H9 (cell line): ENCODE measurements at regions not wholly inside any gene's neighbourhood (a gene's known extent, or its start where the extent isn't known, plus 50 kb on each side); places are given as distances from the start of the nearest gene placed in this dataset.

ENCODE experiments used
- DNase-seq: peaks from one replicate; pipeline ENCODE4 v3.0.0-alpha.2; 2017
- H2AFZ ChIP-seq: one replicate; pipeline ENCODE4 v1.6.1; 2013; ENCODE audit warnings: mild to moderate bottlenecking, low read length, control low read depth, moderate library complexity
- H2AK5ac ChIP-seq: 2 replicates; pipeline ENCODE4 v1.6.1; 2013; ENCODE audit warnings: low read length, control low read depth, mixed read lengths; ENCODE audit not compliant: insufficient read length
- H2BK120ac ChIP-seq: one replicate; pipeline ENCODE4 v1.6.1; 2013; ENCODE audit warnings: low read depth, mild to moderate bottlenecking, low read length, control low read depth, inconsistent platforms; ENCODE audit not compliant: poor library complexity, severe bottlenecking
- H2BK12ac ChIP-seq: 2 replicates; pipeline ENCODE4 v1.6.1; 2013; ENCODE audit warnings: low read length, control low read depth, mixed read lengths, low read depth; ENCODE audit not compliant: insufficient read length
- H2BK15ac ChIP-seq: 2 replicates; pipeline ENCODE4 v1.6.1; 2013; ENCODE audit warnings: low read depth, low read length, control low read depth
- H2BK20ac ChIP-seq: one replicate; pipeline ENCODE4 v1.6.1; 2013; ENCODE audit warnings: low read depth, mild to moderate bottlenecking, low read length, control low read depth, inconsistent platforms; ENCODE audit not compliant: poor library complexity, severe bottlenecking
- H2BK5ac ChIP-seq: 2 replicates; pipeline ENCODE4 v1.6.1; 2013; ENCODE audit warnings: low read length, control low read depth, mixed read lengths; ENCODE audit not compliant: insufficient read length
- H3K14ac ChIP-seq: 2 replicates; pipeline ENCODE4 v1.6.1; 2013; ENCODE audit warnings: low read length, control low read depth; ENCODE audit not compliant: insufficient read depth
- H3K18ac ChIP-seq: 2 replicates; pipeline ENCODE4 v1.6.1; 2013; ENCODE audit warnings: low read depth, mild to moderate bottlenecking, mixed read lengths, low read length, control low read depth; ENCODE audit not compliant: insufficient read length
- H3K23ac ChIP-seq: 2 replicates; pipeline ENCODE4 v1.6.1; 2013; ENCODE audit warnings: low read length, control low read depth, mixed read lengths, low read depth; ENCODE audit not compliant: insufficient read length
- H3K23me2 ChIP-seq: 2 replicates; pipeline ENCODE4 v1.6.1; 2013; ENCODE audit warnings: low read depth, mild to moderate bottlenecking, mixed read lengths, low read length, control low read depth; ENCODE audit not compliant: insufficient read length, poor library complexity, severe bottlenecking
- H3K27ac ChIP-seq: 2 replicates; pipeline ENCODE4 v1.5.1; 2013; ENCODE audit warnings: low read length, control low read depth, mixed read lengths, low read depth; ENCODE audit not compliant: insufficient read length
- H3K27me3 ChIP-seq: 2 replicates; pipeline ENCODE4 v1.6.1; 2013; ENCODE audit warnings: low read length, control low read depth, inconsistent platforms; ENCODE audit not compliant: insufficient read depth
- H3K4ac ChIP-seq: 2 replicates; pipeline ENCODE4 v1.6.1; 2013; ENCODE audit warnings: low read depth, mild to moderate bottlenecking, control low read depth, inconsistent platforms, low read length, moderate library complexity
- H3K4me1 ChIP-seq: 2 replicates; pipeline ENCODE4 v1.6.1; 2013; ENCODE audit warnings: low read length, control low read depth, inconsistent platforms; ENCODE audit not compliant: insufficient read depth
- H3K4me2 ChIP-seq: 2 replicates; pipeline ENCODE4 v1.6.1; 2013; ENCODE audit warnings: low read length, control low read depth, mixed read lengths; ENCODE audit not compliant: insufficient read length, insufficient read depth
- H3K56ac ChIP-seq: 2 replicates; pipeline ENCODE4 v1.6.1; 2013; ENCODE audit warnings: low read depth, mild to moderate bottlenecking, mixed read lengths, low read length, control low read depth; ENCODE audit not compliant: insufficient read length
- H3K79me1 ChIP-seq: 2 replicates; pipeline ENCODE4 v1.6.1; 2013; ENCODE audit warnings: low read depth, mild to moderate bottlenecking, moderate library complexity, low read length, control low read depth, inconsistent platforms; ENCODE audit not compliant: insufficient read depth, poor library complexity, severe bottlenecking
- H3K79me2 ChIP-seq: 2 replicates; pipeline ENCODE4 v1.6.1; 2013; ENCODE audit warnings: low read length, control low read depth, inconsistent platforms; ENCODE audit not compliant: insufficient read depth
- H3K9ac ChIP-seq: 2 replicates; pipeline ENCODE4 v1.6.1; 2013; ENCODE audit warnings: low read length, control low read depth, mixed read lengths; ENCODE audit not compliant: insufficient read length; ENCODE audit errors: extremely low read depth
- H3K9me3 ChIP-seq: one replicate; pipeline ENCODE4 v1.6.1; 2013; ENCODE audit warnings: low read depth, low read length, inconsistent platforms; ENCODE audit not compliant: control insufficient read depth
- H3T11ph ChIP-seq: one replicate; pipeline ENCODE4 v1.6.1; 2013; ENCODE audit warnings: mild to moderate bottlenecking, low read length, control low read depth, inconsistent platforms
- H4K20me1 ChIP-seq: one replicate; pipeline ENCODE4 v1.6.1; 2013; ENCODE audit not compliant: control insufficient read depth, insufficient read length, insufficient read depth
- H4K5ac ChIP-seq: 2 replicates; pipeline ENCODE4 v1.6.1; 2013; ENCODE audit warnings: low read depth, mild to moderate bottlenecking, mixed read lengths, low read length, control low read depth; ENCODE audit not compliant: insufficient read length
- H4K8ac ChIP-seq: replicated peaks from 2 replicates; pipeline ENCODE4 v1.6.1; 2013; ENCODE audit warnings: low read length, control low read depth, mixed read lengths, low read depth; ENCODE audit not compliant: insufficient read length
- H4K91ac ChIP-seq: 2 replicates; pipeline ENCODE4 v1.6.1; 2013; ENCODE audit warnings: low read depth, mild to moderate bottlenecking, moderate library complexity, mixed read lengths, low read length, control low read depth; ENCODE audit not compliant: insufficient read length
- H3K27ac Mint-ChIP-seq, 3 experiments: 2 replicates in 2 of 3; 3 replicates in 1 of 3; pipeline ENCODE4 v1.8.0; 2020 to 2021; ENCODE audit warnings: mixed read lengths in 3 of 3, mild to moderate bottlenecking in 1 of 3, moderate library complexity in 1 of 3
- H3K27me3 Mint-ChIP-seq: 2 replicates; pipeline ENCODE4 v1.8.0; 2021; ENCODE audit warnings: low read depth, mild to moderate bottlenecking, moderate library complexity, mixed read lengths
- H3K36me3 Mint-ChIP-seq, 3 experiments: 2 replicates in 2 of 3; 3 replicates in 1 of 3; pipeline ENCODE4 v1.8.0; 2020 to 2021; ENCODE audit warnings: low read depth in 3 of 3, mixed read lengths in 3 of 3; ENCODE audit not compliant: insufficient read depth in 1 of 3
- H3K4me1 Mint-ChIP-seq, 2 experiments: 2 replicates each; pipeline ENCODE4 v1.8.0; 2020; ENCODE audit warnings: mixed read lengths in 2 of 2
- H3K4me3 Mint-ChIP-seq, 2 experiments: 2 replicates in 1 of 2; 3 replicates in 1 of 2; pipeline ENCODE4 v1.8.0; 2020 to 2021; ENCODE audit warnings: mild to moderate bottlenecking in 2 of 2, mixed read lengths in 2 of 2, moderate library complexity in 1 of 2
- H3K9me3 Mint-ChIP-seq, 2 experiments: 2 replicates in 1 of 2; 3 replicates in 1 of 2; pipeline ENCODE4 v1.8.0; 2020; ENCODE audit warnings: mild to moderate bottlenecking in 2 of 2, mixed read lengths in 2 of 2, moderate library complexity in 1 of 2
- WGBS: extraction: QIAGEN DNeasy Blood & Tissue Kit; methylation state at CpG from one replicate; pipeline ENCODE4 v1.1.7; 2013; ENCODE audit warnings: missing lambda C conversion rate, low lambda C conversion rate, mixed read lengths; ENCODE audit not compliant: insufficient read length; ENCODE audit errors: extremely low coverage; 5-methylcytosine and 5-hydroxymethylcytosine counted together
- TF ChIP-seq, protein P1 (sequence below): fragments of 200-600 bp; sonication (generic); conservative IDR thresholded peaks from 3 replicates; pipeline ENCODE4 v1.8.0; 2021; ENCODE audit warnings: antibody characterized with exemption, mild to moderate bottlenecking

DNA sequence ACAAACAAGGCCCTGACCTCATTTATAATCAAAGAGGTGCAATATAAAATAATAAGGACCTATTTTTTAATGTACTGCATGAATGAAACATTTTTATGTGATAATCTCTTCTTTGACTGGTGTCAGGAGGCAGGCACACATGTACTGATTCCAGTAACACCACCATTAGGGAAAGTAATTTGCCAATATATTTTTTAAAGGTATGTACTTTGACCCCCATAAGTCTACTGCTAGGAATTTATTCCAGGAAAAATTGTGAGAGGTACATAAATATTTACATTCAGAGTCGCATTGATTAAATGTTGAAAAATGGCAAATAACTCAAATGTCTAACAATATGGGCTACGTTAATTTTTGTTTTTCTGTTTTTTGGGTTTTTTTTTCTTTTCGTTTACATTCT is 325.4 kb upstream of the PRDM1 start:
- WGBS, result no CpG with 5 or more reads among the region's 3 CpGs
- no peak overlapping the region for H2BK15ac ChIP-seq
- H3K4me1 Mint-ChIP-seq, result peaks cover 3 to 7% of the 10 kb centered on the region in 2 experiments; a peak in 1 of 4 replicates
- TF ChIP-seq, protein P1, sequence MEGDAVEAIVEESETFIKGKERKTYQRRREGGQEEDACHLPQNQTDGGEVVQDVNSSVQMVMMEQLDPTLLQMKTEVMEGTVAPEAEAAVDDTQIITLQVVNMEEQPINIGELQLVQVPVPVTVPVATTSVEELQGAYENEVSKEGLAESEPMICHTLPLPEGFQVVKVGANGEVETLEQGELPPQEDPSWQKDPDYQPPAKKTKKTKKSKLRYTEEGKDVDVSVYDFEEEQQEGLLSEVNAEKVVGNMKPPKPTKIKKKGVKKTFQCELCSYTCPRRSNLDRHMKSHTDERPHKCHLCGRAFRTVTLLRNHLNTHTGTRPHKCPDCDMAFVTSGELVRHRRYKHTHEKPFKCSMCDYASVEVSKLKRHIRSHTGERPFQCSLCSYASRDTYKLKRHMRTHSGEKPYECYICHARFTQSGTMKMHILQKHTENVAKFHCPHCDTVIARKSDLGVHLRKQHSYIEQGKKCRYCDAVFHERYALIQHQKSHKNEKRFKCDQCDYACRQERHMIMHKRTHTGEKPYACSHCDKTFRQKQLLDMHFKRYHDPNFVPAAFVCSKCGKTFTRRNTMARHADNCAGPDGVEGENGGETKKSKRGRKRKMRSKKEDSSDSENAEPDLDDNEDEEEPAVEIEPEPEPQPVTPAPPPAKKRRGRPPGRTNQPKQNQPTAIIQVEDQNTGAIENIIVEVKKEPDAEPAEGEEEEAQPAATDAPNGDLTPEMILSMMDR, result no peak
- no peaks in the 10 kb centered on the region for H3K79me1 ChIP-seq
- peaks cover under 1% of the 10 kb centered on the region for H3K9me3 ChIP-seq
- H3K79me2 ChIP-seq, result no peaks in the 10 kb centered on the region
- H2BK5ac ChIP-seq, result no peak overlapping the region
- H3K4ac ChIP-seq, result no peak overlapping the region
- DNase-seq, result no peak
- no peaks in the 10 kb centered on the region; the same call in 1 of the 2 replicates for H3K4me1 ChIP-seq
- H3K36me3 Mint-ChIP-seq, result peaks cover 0 to 3% (median 2%) of the 10 kb centered on the region in 3 experiments; a peak in 4 of 7 replicates
- H3K23ac ChIP-seq, result no peak overlapping the region
- no peak overlapping the region for H3K56ac ChIP-seq
- H4K20me1 ChIP-seq, result no peaks in the 10 kb centered on the region
- H2AFZ ChIP-seq, result no peak overlapping the region
- no peak overlapping the region for H4K8ac ChIP-seq
- H2BK20ac ChIP-seq, result no peak overlapping the region
- no peak overlapping the region for H3K9ac ChIP-seq
- no peaks in the 10 kb centered on the region for H3K27me3 ChIP-seq
- no peak overlapping the region for H3K14ac ChIP-seq
- H3T11ph ChIP-seq, result no peak overlapping the region
- H4K91ac ChIP-seq, result no peak overlapping the region
- H3K4me2 ChIP-seq, result no peak overlapping the region
- H3K27ac Mint-ChIP-seq, result no peak overlapping the region
- H3K27ac ChIP-seq, result no peak overlapping the region
- peaks cover 2% of the 10 kb centered on the region in 2 experiments for H3K9me3 Mint-ChIP-seq
- H3K18ac ChIP-seq, result no peak overlapping the region
- no peak overlapping the region for H2BK12ac ChIP-seq
- no peak overlapping the region for H4K5ac ChIP-seq
- no peak overlapping the region for H2BK120ac ChIP-seq
- no peak overlapping the region for H3K4me3 Mint-ChIP-seq
- H3K27me3 Mint-ChIP-seq, result peaks cover under 1% of the 10 kb centered on the region; the same call in 1 of the 2 replicates
- no peaks in the 10 kb centered on the region for H3K23me2 ChIP-seq
- no peak overlapping the region for H2AK5ac ChIP-seq
